PC-3 (cell line): ENCODE measurements at regions not wholly inside any gene's neighbourhood (a gene's known extent, or its start where the extent isn't known, plus 50 kb on each side); places are given as distances from the start of the nearest gene placed in this dataset.

Source experiments
- CTCF ChIP-seq: fragments of 300-600 bp; sonication (generic); conservative IDR thresholded peaks from 2 replicates; pipeline ENCODE4 v1.5.1; 2017; ENCODE audit warnings: antibody characterized with exemption, low read depth, mild to moderate bottlenecking, low read length
- EZH2 ChIP-seq: fragments of 300-600 bp; sonication (generic); IDR thresholded peaks from one replicate; pipeline ENCODE4 v1.6.1; 2017; ENCODE audit warnings: antibody characterized with exemption, mild to moderate bottlenecking, low read length; ENCODE audit not compliant: unreplicated experiment
- EZH2phosphoT487 ChIP-seq: fragments of 300-600 bp; sonication (generic); IDR thresholded peaks from 2 replicates; pipeline ENCODE4 v1.6.1; 2018; ENCODE audit warnings: mild to moderate bottlenecking, antibody characterized with exemption, low read length, borderline replicate concordance

- TF ChIP-seq CTCF (no peak), EZH2phosphoT487 (no peak), EZH2 (no peak)
These were observed 86.6 kb downstream of the NR2F2 start for GRCh38 chr15:96416934-96417759.
